Kidney capillary endothelial cell (primary cell): ENCODE measurements at regions not wholly inside any gene's neighbourhood (a gene's known extent, or its start where the extent isn't known, plus 50 kb on each side); places are given as distances from the start of the nearest gene placed in this dataset.

ENCODE experiments used
- DNase-seq: peaks from one replicate; pipeline ENCODE4 v3.0.0-alpha.2; 2018; ENCODE audit warnings: low spot score

- no peak for DNase-seq
Observed at GRCh38 chr3:17982211-17982880, 239.9 kb upstream of the TBC1D5 start.

GRCh38 chr3:17980863-17981262, 238.4 kb upstream of the TBC1D5 start:
- no peak for DNase-seq

GRCh38 chr3:17979911-17980310, 237.5 kb upstream of the TBC1D5 start:
- DNase-seq, result no peak

GRCh38 chr3:17979252-17979651, 236.8 kb upstream of the TBC1D5 start:
- DNase-seq, result no peak

GRCh38 chr3:17974206-17974841, 231.9 kb upstream of the TBC1D5 start:
- no peak for DNase-seq

GRCh38 chr3:17972959-17973906, 230.8 kb upstream of the TBC1D5 start:
- no peak for DNase-seq

GRCh38 chr3:17972476-17972875, 230.0 kb upstream of the TBC1D5 start:
- no peak for DNase-seq

- DNase-seq, result no peak
Observed at GRCh38 chr3:17972030-17972429, 229.6 kb upstream of the TBC1D5 start.

GRCh38 chr3:17969985-17970568, 227.6 kb upstream of the TBC1D5 start:
- DNase-seq, result no peak

- no peak for DNase-seq
Observed at GRCh38 chr3:17969244-17969643, 226.8 kb upstream of the TBC1D5 start.

GRCh38 chr3:17967953-17968607, 225.6 kb upstream of the TBC1D5 start:
- DNase-seq, result no peak

- DNase-seq, result no peak
Observed at GRCh38 chr3:17967111-17967510, 224.7 kb upstream of the TBC1D5 start.

- no peak for DNase-seq
Observed at GRCh38 chr3:17965331-17965730, 222.9 kb upstream of the TBC1D5 start.

GRCh38 chr3:17964108-17964507, 221.7 kb upstream of the TBC1D5 start:
- DNase-seq, result no peak

GRCh38 chr3:17955411-17955810, 213.0 kb upstream of the TBC1D5 start:
- DNase-seq, result no peak

GRCh38 chr3:17954801-17955200, 212.4 kb upstream of the TBC1D5 start:
- no peak for DNase-seq

GRCh38 chr3:17951241-17951640, 208.8 kb upstream of the TBC1D5 start:
- no peak for DNase-seq

GRCh38 chr3:17949101-17949500, 206.7 kb upstream of the TBC1D5 start:
- DNase-seq, result no peak

- DNase-seq, result no peak
Observed at GRCh38 chr3:17947833-17948232, 205.4 kb upstream of the TBC1D5 start.

GRCh38 chr3:17946619-17947018, 204.2 kb upstream of the TBC1D5 start:
- DNase-seq, result no peak

GRCh38 chr3:17945799-17946399, 203.5 kb upstream of the TBC1D5 start:
- DNase-seq, result no peak
